WERI-Rb-1 (cell line): ENCODE measurements at regions not wholly inside any gene's neighbourhood (a gene's known extent, or its start where the extent isn't known, plus 50 kb on each side); places are given as distances from the start of the nearest gene placed in this dataset.

Experiments
- DNase-seq: peaks from one replicate; pipeline ENCODE4 v3.0.0-alpha.2; 2020
- H3K27ac ChIP-seq: fragments of 250-450 bp; sonication (Bioruptor Pico); 2 replicates; pipeline ENCODE4 v1.5.1; 2020; ENCODE audit warnings: mild to moderate bottlenecking, moderate library complexity
- H3K27me3 ChIP-seq: fragments of 250-450 bp; sonication (Bioruptor Pico); 2 replicates; pipeline ENCODE4 v1.5.1; 2021; ENCODE audit warnings: mild to moderate bottlenecking, low read depth, moderate library complexity; ENCODE audit not compliant: insufficient read depth, severe bottlenecking
- H3K36me3 ChIP-seq: fragments of 250-450 bp; sonication (Bioruptor Pico); 2 replicates; pipeline ENCODE4 v1.5.1; 2020; ENCODE audit warnings: mild to moderate bottlenecking, moderate library complexity
- H3K4me3 ChIP-seq: 2 replicates; pipeline ENCODE4 v1.5.1; 2011; ENCODE audit warnings: low read depth, mild to moderate bottlenecking, control low read depth, low read length
- H3K9me3 ChIP-seq: fragments of 250-450 bp; sonication (Bioruptor Pico); 2 replicates; pipeline ENCODE4 v1.5.1; 2021; ENCODE audit warnings: mild to moderate bottlenecking, moderate library complexity; ENCODE audit not compliant: severe bottlenecking
- TF ChIP-seq, protein P1 (sequence below): IDR thresholded peaks from 2 replicates; pipeline ENCODE4 v1.5.1; 2011; ENCODE audit warnings: low read depth, mild to moderate bottlenecking, control low read depth, inconsistent platforms, low read length

DNA sequence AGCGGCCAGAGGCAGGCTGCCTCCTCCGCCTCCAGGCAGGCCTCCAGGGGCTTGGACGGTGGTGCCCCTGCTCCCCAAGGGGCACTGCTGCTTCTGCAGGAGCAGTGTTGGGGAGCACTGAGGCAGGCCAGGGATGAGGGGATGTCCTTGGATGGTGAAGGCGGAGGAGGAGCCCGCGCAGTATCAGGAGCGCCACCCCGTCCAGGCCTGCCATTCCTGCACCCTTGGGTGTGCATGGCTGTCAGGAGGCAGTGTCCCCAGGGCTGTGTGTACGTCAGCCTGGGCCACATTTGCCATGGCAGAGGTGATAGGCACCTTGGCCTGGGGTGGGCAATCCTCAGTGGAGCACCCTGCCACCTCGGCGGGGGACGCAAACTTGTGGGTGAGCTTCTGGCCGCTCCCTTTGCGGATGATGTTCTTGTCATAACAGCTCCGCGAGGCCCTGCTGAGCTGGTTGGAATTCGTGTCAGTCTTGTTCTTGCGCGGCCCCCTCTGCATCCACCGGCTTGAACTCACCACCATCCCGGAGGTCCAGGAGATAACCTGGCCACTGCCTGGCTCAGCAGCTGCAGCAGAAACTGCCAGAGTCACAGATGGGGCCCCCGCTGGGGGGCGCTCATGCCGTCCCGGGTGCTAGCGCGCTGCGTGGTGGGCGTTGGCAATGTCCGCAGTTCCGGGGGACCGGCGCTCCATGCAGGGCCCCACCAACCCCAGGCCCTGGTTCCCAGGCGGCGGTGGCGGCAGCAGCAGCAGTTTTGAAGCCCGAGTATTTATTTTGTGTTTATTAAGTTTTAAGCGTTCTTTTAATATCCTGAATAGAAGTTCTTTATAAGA, 182.3 kb upstream of the ADCY1 start:
- H3K36me3 ChIP-seq: no peaks in the 10 kb centered on the region
- H3K27me3 ChIP-seq: no peaks in the 10 kb centered on the region
- TF ChIP-seq, protein P1, sequence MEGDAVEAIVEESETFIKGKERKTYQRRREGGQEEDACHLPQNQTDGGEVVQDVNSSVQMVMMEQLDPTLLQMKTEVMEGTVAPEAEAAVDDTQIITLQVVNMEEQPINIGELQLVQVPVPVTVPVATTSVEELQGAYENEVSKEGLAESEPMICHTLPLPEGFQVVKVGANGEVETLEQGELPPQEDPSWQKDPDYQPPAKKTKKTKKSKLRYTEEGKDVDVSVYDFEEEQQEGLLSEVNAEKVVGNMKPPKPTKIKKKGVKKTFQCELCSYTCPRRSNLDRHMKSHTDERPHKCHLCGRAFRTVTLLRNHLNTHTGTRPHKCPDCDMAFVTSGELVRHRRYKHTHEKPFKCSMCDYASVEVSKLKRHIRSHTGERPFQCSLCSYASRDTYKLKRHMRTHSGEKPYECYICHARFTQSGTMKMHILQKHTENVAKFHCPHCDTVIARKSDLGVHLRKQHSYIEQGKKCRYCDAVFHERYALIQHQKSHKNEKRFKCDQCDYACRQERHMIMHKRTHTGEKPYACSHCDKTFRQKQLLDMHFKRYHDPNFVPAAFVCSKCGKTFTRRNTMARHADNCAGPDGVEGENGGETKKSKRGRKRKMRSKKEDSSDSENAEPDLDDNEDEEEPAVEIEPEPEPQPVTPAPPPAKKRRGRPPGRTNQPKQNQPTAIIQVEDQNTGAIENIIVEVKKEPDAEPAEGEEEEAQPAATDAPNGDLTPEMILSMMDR: no peak
- H3K4me3 ChIP-seq: no peak overlapping the region
- H3K27ac ChIP-seq: no peak overlapping the region
- DNase-seq: no peak
- peaks cover 7% of the 10 kb centered on the region for H3K9me3 ChIP-seq

DNA sequence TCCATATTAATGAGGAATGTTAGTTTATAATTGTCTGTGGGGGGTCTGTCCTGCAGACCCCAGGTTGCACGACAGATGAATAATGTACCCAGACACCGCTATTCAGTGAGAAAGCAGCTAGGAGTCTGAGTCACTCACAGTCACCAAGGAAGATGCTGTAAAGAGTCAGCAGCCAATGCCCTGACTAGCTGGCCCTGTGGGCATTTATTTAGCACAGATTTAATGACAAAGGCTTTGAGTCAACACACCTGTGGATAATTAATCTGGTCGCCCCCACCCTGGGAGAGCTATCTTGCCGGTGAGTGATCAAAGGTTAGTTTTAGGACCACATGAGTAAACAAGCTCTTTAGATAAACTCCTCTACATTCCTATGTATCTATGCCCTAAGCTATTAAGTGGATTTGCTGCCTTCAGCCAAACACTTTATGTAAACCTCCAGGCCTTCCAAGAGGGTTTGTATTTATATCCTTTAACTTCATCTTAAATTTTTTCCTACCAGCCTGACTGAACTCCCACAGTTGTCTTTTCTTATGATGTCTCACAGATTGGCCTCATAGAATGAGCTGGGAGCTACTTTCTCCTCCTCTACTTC, 180.0 kb upstream of the ADCY1 start:
- no peak for DNase-seq
- H3K27ac ChIP-seq: no peak overlapping the region
- no peaks in the 10 kb centered on the region for H3K27me3 ChIP-seq
- H3K9me3 ChIP-seq: peaks cover 7% of the 10 kb centered on the region
- no peak overlapping the region for H3K4me3 ChIP-seq
- TF ChIP-seq, protein P1: no peak
- no peaks in the 10 kb centered on the region for H3K36me3 ChIP-seq

DNA sequence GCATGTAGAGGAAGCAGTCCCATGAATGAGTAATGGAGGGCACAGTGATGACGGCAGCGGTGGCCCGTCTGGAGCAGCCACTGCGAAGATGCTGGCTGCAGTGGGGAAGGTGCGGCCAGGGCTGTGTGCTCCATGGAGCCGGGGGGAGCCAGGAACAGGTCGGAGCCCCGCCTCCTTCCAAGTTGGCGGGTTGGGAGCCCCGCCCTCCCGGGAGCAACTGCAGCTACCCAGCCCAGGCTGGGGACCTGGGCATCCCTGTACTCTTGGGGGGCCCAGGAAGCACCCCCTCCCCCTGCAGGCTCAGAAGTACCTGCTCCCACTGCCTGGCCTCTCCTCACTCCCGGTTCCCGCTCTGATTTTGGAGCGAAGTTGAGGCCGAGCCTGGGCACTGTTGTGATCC, 175.1 kb upstream of the ADCY1 start:
- H3K9me3 ChIP-seq: peaks cover 5% of the 10 kb centered on the region
- no peaks in the 10 kb centered on the region for H3K27me3 ChIP-seq
- no peak overlapping the region for H3K4me3 ChIP-seq
- no peak for DNase-seq
- no peaks in the 10 kb centered on the region for H3K36me3 ChIP-seq
- no peak overlapping the region for H3K27ac ChIP-seq
- TF ChIP-seq, protein P1: no peak

DNA sequence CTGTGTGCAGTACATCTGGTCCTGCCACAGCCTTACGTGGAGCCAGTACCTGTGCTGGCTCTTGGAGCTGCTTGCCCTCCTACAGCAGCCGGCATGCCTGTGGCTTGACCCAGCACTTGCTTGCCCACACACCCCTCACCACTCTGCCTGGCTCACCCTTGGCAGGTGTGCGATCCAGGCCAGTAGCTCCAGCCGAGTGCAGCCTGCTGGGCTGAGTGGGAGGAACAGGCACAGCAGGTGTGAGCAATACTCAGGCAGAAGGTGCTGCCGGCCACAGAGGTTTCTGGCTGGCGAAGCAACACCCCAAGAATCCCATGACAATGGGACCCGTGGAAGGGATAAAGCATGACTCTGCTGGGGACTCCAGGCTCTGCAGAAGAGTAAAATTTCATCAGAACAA, 173.5 kb upstream of the ADCY1 start:
- no peaks in the 10 kb centered on the region for H3K36me3 ChIP-seq
- H3K27ac ChIP-seq: no peak overlapping the region
- H3K4me3 ChIP-seq: no peak overlapping the region
- H3K27me3 ChIP-seq: no peaks in the 10 kb centered on the region
- no peak for DNase-seq
- H3K9me3 ChIP-seq: no peaks in the 10 kb centered on the region
- TF ChIP-seq, protein P1: no peak

DNA sequence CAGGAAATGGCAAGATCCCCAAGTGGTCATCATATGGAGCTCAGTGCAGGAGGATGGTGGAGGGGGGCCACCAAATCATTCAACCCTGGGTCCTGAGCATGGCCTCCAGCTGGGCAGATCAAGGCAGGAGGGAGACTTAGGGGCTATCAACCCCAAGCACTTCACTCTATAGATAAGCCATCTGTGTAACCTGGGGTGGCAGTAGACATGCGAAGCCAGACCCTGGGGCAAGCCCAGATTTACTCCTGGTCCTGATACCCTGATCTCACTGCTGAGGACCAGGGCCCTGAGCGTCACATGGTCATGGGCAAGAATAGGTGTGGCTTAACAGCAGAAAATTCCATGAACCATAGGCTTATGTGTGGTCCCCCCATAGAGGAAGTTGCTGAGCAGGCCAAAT, 173.0 kb upstream of the ADCY1 start:
- H3K4me3 ChIP-seq: no peak overlapping the region
- H3K27ac ChIP-seq: no peak overlapping the region
- no peaks in the 10 kb centered on the region for H3K27me3 ChIP-seq
- H3K36me3 ChIP-seq: no peaks in the 10 kb centered on the region
- no peaks in the 10 kb centered on the region for H3K9me3 ChIP-seq
- no peak for DNase-seq
- TF ChIP-seq, protein P1: no peak
